HEK293T (cell line): ENCODE measurements at regions not wholly inside any gene's neighbourhood (a gene's known extent, or its start where the extent isn't known, plus 50 kb on each side); places are given as distances from the start of the nearest gene placed in this dataset.
"Not testable (repeated sequence)": the region's sequence is repeated elsewhere in the genome, so short reads cannot be mapped to it uniquely, and the experiment has no call there.

ENCODE experiments used
- CTCF ChIA-PET: fragments of 350-600 bp; formaldehyde crosslinking; extraction: SDS; loops from one replicate; lab custom pipeline; 2021; ENCODE audit warnings: antibody characterized with exemption, inconsistent platforms; lab: Yijun Ruan, JAX
- POLR2A ChIA-PET: fragments of 350-600 bp; formaldehyde crosslinking; extraction: SDS; loops from one replicate; lab custom pipeline; 2020; ENCODE audit warnings: antibody characterized with exemption, inconsistent platforms; lab: Yijun Ruan, JAX
- DNase-seq: peaks from one replicate; pipeline ENCODE4 v3.0.0; 2012; ENCODE audit warnings: mixed read lengths; ENCODE audit errors: extremely low spot score

DNA sequence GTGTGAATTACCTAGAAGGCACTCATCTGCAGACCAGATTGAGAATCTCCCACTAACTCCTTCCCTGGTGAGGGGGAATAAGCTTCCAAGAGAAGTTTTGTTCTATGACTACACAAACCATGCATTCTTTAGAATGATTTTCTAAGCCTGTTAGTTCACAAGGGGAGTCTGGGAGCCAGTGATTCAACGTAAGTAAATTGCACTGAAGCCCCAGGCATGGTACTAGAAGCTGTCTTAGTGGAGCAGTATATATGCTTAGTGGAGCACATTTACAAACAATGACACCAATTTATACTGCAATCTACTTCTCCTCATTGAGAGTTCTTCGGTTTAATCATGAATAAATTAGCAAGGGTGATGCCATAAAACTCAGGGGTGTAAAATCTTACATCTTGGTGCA is 209.9 kb upstream of the LRRC61 start:
- POLR2A ChIA-PET, DNase-seq, CTCF ChIA-PET: not testable (repeated sequence)

DNA sequence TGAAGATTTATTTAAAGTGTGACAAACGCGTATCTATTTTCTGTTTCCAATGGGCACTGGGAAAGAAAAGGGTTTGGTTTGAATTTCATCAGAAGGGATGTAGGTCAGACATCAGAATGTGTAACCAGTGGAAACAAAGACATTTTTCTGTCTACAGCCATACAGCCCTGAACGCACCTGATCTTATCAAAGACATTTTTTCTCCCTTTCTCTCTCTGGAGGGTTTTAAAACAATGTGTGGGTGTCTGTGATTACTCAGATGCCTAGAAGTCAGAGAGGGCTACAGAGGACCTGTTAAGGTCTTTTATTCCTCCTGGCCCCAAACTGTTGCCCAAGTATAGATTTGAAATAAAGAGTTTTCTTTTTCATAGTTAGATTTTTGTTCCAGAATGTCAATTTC is 208.6 kb upstream of the LRRC61 start:
- POLR2A ChIA-PET, CTCF ChIA-PET: not testable (repeated sequence)

DNA sequence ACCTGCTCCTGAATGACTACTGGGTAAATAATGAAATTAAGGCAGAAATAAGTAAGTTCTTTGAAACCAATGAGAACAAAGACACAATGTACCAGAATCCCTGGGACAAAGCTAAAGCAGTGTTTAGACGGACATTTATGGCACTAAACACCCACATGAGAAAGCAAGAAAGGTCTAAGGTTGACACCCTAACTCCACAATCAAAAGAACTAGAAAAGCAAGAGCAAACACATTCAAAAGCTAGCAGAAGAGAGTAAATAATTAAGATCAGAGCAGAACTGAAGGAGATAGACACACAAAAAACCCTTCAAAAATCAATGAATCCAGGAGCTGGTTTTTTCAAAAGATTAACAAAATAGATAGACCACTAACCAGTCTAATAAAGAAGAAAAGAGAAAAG is 203.2 kb upstream of the LRRC61 start:
- CTCF ChIA-PET, POLR2A ChIA-PET, DNase-seq: not testable (repeated sequence)

More for the DNA sequence above, 208.6 kb upstream of the LRRC61 start:
- not testable (repeated sequence) for DNase-seq

DNA sequence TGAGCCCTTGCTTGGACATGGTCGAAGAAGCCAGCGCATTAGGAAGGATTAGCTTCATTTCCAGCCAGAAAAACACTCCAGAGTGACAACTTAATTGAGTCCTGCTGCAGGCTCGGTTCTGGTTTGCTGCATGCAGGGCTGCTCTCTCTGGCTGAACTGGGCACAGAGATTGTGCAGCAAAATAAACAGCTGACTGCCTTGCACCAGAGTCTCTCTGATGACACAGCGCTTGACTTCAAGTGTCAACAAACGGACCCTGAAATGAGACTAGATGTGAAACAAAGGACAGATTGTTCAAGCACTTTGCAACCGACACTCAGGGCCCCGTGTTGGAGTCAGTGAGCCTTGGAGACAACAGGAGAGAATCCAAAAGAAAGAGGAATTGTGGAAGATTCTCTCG is 197.3 kb upstream of the LRRC61 start:
- DNase-seq, POLR2A ChIA-PET, CTCF ChIA-PET: not testable (repeated sequence)

DNA sequence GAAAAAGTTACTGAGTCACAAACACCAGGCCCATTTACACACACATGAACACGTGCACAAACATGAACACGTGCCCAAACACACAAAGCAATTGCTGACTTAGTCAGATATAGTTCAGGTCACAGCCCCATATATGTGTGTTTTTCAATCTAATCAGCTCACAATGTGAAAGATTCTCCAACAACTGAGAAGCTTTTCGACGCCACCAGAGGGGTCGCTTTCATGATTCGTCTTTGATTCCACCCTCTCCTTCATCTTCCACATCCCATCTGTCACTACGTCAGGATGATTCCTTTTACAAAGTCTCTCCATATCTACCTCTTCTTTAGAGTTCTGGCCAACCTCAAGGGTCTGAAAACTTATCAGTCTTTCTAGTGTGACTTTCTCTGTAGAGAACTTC is 188.7 kb upstream of the LRRC61 start:
- POLR2A ChIA-PET, DNase-seq, CTCF ChIA-PET: not testable (repeated sequence)

DNA sequence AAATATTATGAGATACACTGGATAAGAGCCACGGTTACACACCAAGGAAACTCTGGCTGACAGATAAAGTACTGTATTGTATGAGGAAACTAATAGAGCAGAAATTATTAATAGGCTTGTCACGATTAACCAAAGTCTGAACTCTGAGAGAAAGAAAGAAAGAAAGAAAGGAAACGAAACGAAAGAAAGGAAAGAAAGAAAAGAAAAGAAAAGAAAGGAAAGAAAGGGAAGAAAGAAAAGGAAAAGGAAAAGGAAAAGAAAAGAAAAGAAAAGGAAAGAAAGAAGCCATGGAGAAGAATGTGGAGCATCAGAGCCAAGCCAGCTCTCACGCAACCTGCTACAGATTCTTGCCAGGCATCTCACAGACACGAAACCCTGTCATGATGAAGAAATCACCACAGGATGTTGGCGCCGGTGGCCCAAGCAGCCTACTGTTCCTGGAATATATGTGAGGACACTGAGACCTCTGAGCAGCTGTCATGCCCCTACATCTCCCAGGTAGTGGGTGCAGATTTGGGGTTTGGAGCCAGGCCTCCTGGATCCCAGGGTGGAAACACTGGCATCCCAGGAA is 187.4 kb upstream of the LRRC61 start:
- POLR2A ChIA-PET, CTCF ChIA-PET, DNase-seq: not testable (repeated sequence)

DNA sequence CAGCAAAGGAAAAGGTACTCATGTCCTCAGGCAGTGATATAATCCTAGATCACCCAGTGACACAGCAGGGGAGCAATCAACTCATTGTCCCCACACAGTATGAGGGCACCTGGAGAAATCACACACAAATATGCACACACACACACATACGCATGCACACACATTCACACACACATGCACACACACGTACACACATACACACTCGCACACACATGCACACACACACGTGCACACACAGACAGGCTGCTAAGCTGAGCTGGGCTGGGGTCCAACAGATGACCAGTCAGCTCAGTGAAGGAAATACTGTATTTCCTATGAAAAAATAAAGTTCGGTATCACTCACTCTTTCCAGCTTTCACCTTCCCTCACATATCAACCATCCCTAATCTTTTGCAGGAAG is 183.3 kb upstream of the LRRC61 start:
- CTCF ChIA-PET, DNase-seq, POLR2A ChIA-PET: not testable (repeated sequence)

DNA sequence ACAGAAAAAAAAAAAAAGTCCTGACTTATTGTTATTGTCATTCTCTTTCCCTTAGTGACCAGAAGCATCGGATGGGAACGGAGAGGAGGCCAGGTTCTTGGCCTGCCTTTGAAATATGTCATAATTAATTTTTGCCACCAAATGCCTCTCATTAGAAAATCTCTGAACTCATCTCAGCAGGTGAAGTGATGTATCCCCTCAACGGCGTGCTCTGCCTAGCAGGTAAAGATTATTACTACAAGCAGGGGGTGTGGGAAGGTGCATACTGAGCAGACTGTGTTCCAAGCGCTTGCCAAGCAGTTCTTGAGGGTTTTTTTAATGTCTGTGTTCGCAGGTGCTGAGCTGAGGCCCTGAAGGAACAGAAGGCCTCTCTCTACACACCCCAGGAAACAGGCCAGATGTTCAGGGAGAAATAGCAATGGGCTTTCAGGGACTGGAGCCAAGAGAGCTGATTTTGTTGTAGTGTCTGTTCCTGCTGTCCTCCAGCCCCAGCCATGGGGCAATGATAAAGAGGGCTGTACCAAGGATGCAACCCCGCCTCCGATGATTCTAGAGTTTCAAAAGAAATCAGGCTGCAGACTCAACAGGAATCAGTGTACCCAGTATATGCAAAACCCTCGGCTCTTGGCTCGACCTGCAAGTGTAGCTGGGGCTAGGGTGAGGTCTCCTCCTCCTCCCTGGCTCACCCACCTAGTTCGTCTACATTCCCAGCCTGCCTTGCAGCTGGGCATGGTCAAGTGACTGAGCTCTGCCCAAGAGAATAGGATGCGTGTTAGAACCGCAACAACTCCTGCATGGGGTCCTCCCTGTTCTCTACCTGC is 181.4 kb upstream of the LRRC61 start:
- POLR2A ChIA-PET, DNase-seq, CTCF ChIA-PET: not testable (repeated sequence)

DNA sequence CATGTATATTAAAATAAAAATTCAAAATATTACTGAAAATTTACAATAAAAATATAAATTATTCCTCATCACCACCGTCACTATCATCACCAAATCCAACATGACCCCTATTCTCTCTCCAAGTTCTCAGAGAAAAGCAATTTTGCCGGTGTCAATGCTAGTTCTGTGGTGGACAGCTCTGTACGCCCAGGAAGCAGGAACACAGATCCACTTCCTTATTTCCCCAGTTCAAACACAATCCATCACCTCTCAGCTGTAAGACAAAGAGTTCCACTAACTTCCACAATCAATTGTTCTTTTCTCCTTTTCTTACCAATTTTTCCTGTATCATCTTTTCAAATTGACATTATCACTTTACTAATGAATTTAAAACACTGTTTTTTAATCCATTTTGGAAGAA is 177.0 kb upstream of the LRRC61 start:
- CTCF ChIA-PET, DNase-seq, POLR2A ChIA-PET: not testable (repeated sequence)

DNA sequence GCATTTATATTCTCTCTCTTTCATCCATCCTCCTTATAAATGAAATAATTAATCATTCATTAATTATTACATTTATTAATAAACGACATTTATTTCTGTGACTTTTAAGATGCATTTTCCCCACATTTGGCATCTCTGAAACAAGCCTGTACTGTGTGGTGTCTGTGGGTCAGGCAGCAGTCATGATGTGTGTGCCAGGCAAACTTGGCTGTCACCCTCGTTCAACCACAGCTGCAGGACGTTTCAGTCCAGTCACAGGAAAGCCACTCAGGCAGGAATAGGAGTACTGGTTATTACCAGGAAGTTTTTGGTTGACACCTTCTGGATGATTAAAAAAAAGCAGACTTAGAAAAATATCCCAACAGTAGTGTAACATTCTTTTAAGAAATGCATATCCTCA is 175.6 kb upstream of the LRRC61 start:
- CTCF ChIA-PET, DNase-seq, POLR2A ChIA-PET: not testable (repeated sequence)

DNA sequence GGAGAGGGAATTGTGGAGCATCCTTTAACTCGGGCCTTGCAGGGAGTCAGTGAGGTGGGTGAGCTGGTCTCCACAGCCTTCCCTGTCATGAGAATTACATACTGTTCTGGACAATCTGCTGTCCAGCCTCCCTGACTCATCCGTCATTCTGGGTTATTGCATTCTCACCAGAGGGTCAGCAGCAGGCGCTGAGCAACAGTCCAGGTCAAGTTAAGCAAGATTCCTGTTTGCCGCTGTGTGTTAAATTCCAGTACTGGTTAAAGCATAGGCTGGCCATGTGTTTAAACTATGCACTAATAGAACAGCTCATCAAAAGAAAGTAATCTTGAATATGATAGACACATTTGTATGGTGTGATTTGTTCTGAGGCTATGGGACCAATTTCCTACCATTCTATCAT is 167.1 kb upstream of the LRRC61 start:
- DNase-seq, CTCF ChIA-PET, POLR2A ChIA-PET: not testable (repeated sequence)

DNA sequence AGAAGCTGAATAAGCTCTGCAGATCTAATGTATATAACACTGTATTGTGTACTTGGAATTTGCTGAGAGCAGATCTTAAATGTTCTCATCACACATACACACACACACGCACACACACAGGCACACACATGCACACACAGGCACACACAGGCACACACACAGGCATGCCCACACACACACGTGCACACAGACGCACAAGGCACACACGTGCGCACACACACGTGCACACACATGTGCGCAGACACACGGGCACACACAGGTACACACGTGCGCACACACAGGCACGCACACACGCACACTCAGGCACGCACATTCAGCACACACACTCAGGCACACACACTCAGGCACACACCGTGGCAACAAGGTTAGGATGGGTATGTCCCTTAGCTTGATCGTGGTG is 164.5 kb upstream of the LRRC61 start:
- DNase-seq, POLR2A ChIA-PET, CTCF ChIA-PET: not testable (repeated sequence)

DNA sequence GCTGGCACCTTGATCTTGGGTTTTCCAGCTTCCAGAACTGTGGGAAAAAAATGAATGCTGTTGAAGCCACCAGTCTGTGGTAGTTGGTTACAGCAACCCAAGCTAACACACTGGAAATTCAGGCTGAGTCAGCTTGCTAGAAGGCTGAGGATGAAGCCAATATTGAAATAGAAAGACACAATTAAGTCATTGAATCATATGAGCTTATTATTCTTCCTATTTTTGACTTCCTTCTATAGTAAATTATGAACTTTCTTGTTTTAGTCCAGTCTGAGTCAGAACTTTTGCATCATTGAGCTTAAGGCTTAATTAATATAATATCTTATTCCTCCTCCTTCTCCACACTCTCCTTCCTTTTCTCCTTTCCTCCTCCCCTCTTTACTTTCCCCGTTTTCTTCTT is 153.6 kb upstream of the LRRC61 start:
- POLR2A ChIA-PET, CTCF ChIA-PET, DNase-seq: not testable (repeated sequence)

DNA sequence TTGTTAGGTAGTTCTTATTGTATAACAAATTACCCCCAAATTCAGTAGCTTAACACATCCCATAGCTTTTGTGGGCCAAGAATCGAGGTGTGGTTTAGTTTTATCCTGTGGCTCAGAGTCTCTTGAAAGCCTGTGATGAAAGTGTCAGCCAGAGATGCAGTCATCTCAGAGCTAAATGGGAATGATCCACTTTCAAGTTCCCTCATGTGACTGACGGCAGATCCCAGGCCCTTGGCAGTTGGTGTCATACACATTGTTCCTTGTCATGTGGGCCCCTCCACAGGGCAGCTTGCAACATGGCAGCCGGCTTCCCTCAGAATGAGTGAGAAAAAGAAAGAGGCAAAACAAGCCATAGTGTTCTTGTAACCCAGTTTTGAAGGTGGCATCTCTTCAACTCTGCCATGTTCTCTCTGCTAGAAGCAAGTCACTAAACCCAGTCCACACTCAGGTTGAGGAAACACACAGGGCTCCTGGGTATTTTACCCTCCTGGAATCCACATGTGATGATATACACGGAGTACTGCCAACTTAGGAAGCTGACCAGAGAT is 153.1 kb upstream of the LRRC61 start:
- DNase-seq, POLR2A ChIA-PET, CTCF ChIA-PET: not testable (repeated sequence)

DNA sequence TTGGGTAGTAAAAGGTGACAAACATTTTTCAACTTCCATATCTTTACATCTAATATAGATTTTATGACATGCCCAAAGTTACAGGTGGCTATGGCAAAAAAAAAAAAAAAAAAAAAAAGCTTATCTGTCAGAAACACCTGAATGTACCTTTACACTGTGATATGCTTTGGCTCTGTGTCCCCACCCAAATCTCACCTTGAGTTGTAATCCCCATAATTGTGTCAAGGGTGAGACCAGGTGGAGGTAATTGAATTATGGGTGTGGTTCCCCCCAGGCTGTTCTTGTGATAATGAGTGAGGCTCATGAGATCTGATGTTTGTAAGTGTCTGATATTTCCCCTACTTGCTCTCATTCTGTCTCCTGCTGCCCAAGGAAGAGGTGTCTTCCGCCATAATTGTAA is 139.6 kb upstream of the LRRC61 start:
- DNase-seq, POLR2A ChIA-PET, CTCF ChIA-PET: not testable (repeated sequence)

DNA sequence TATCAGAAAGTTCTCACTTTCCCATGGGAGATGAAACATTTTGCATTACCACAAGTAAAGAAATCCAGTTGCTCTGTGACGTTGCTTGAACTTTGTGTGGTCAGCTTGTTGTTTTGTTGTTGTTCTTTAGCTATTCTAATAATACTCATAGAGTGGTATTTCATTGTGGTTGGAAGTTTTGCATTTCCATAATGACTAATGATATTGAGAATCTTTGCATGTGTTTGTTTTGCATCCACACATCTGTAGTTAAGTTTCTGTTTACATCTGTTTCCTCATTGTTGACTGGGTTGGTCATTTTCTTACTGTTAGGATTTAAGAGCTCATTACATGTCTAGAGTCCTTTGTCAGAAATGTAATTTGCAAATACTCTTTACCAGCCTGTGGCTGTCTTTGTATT is 133.2 kb upstream of the LRRC61 start:
- DNase-seq, POLR2A ChIA-PET, CTCF ChIA-PET: not testable (repeated sequence)

DNA sequence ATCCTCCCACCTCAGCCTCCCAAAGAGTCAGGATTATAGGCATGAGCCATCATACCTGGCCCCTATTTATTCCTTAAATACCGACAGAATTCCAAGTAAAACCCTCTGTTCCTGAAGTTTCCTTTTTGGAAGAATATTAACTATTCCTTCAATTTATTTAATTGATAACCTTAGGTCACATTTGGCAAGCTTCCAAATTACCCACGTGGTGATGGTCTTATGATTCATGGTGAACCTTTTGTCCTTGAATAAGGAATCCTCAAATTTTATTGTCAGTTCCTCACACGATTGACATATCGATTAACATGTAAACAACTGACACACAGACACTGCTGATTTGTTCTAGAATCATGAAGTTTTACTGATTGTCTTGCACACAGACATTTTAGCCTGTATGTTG is 130.6 kb upstream of the LRRC61 start:
- DNase-seq, POLR2A ChIA-PET, CTCF ChIA-PET: not testable (repeated sequence)

DNA sequence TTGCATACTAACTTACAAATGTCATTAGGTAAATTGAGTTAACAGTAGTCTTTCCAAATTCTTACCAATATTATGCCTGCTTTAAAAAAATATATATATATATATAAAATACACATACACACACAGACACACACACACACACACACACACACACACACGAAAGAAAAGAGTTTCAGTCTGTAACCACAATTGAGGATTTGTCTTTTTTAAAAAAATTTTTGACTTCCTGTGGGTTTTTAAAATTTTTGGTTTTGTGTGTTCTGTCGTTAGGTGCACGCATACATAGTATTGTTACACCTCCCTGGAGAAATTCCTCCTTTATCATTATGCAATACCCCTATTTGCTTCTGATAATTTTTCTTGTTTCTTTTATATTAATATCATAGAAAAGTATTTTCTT is 129.3 kb upstream of the LRRC61 start:
- POLR2A ChIA-PET, DNase-seq, CTCF ChIA-PET: not testable (repeated sequence)
